ENCODE measurements at regions not wholly inside any gene's neighbourhood (a gene's known extent, or its start where the extent isn't known, plus 50 kb on each side); places are given as distances from the start of the nearest gene placed in this dataset.

- BruUV-seq (replicated peaks): no TSS peak
- Histone ChIP-seq H3K9ac (ENCODE audit: control insufficient read depth, insufficient read depth, low read length) (no peak overlapping the region), H3K4me2 (ENCODE audit: control insufficient read depth, insufficient read depth) (no peak overlapping the region), H3K4me3 (no peak overlapping the region), H3K27ac (ENCODE audit: control insufficient read depth, insufficient read depth) (no peak overlapping the region), H3K27me3 (replicated peaks in 1 of 2; ENCODE audit: control insufficient read depth in 2 of 2, insufficient read depth in 2 of 2, low read length in 1 of 2) (no peaks in the 10 kb centered on the region), H4K20me1 (ENCODE audit: control insufficient read depth, insufficient read depth) (no peaks in the 10 kb centered on the region), H3K4me1 (ENCODE audit: control insufficient read depth, insufficient read depth, low read length) (no peaks in the 10 kb centered on the region), H2AFZ (ENCODE audit: control insufficient read depth, low read depth, low read length) (no peak overlapping the region), H3K36me3 (ENCODE audit: control insufficient read depth in 2 of 2, insufficient read depth in 2 of 2, low read length in 1 of 2) (no peaks in the 10 kb centered on the region), H3K9me3 (replicated peaks; ENCODE audit: control insufficient read depth, insufficient read depth, low read length) (no peaks in the 10 kb centered on the region; the same call in 2 of the 3 replicates), H3K79me2 (ENCODE audit: control insufficient read depth, insufficient read depth, low read length) (no peaks in the 10 kb centered on the region)
- in situ Hi-C loops (cut with MboI) (no loop called here), intact Hi-C loops (cut with micrococcal nuclease; ENCODE audit: unreplicated experiment) (no loop called here)
- ChIA-PET POLR2A (no interaction called here), CTCF (no interaction called here), RAD21 (ENCODE audit: unreplicated experiment) (no interaction called here), SMC1A (ENCODE audit: uncharacterized antibody, unreplicated experiment) (no interaction called here)
- ATAC-seq (no peak), DNase-seq (ENCODE audit: low read depth, low spot score) (no peak), FAIRE-seq (no peak)
- no peak for TF ChIP-seq CTCF (IDR thresholded peaks at IDR 0.05 in 2 of 3, conservative IDR thresholded peaks at IDR 0.05 in 1 of 3; ENCODE audit: control insufficient read depth in 2 of 3, extremely low read depth in 1 of 3, insufficient read depth in 1 of 3, low read depth in 3 of 3, low read length in 3 of 3)
- no peak for TF ChIP-seq ZZZ3 (IDR thresholded peaks at IDR 0.05; ENCODE audit: control insufficient read depth, insufficient read length, low read depth)
- TF ChIP-seq PML (IDR thresholded peaks at IDR 0.05; ENCODE audit: low read length): no peak
- TF ChIP-seq GATAD2B (conservative IDR thresholded peaks at IDR 0.05; ENCODE audit: low read depth): no peak
- WGBS (ENCODE audit: insufficient coverage, insufficient replicate concordance, low lambda C conversion rate, missing lambda C conversion rate): 36% methylated on average over 6 of the region's 6 CpGs
These were observed 1644.8 kb upstream of the PCDH7 start for GRCh38 chr4:29075366-29075765.

- no peak for FAIRE-seq
- ChIA-PET POLR2A (no interaction called here), CTCF (interaction anchor here (1.0 kb wide), 1 partner anchor 9 kb away, joined by 3 read pairs; no protein-coding TSS in a partner anchor), SMC1A (ENCODE audit: uncharacterized antibody, unreplicated experiment) (interaction anchor here (1.3 kb wide), 1 partner anchor 12 kb away, joined by 3 read pairs; no protein-coding TSS in a partner anchor), RAD21 (ENCODE audit: unreplicated experiment) (no interaction called here)
- Histone ChIP-seq H2AFZ (ENCODE audit: control insufficient read depth, low read depth, low read length) (no peak overlapping the region), H4K20me1 (ENCODE audit: control insufficient read depth, insufficient read depth) (no peaks in the 10 kb centered on the region), H3K27me3 (replicated peaks in 1 of 2; ENCODE audit: control insufficient read depth in 2 of 2, insufficient read depth in 2 of 2, low read length in 1 of 2) (no peaks in the 10 kb centered on the region), H3K79me2 (ENCODE audit: control insufficient read depth, insufficient read depth, low read length) (no peaks in the 10 kb centered on the region), H3K4me1 (ENCODE audit: control insufficient read depth, insufficient read depth, low read length) (no peaks in the 10 kb centered on the region), H3K36me3 (ENCODE audit: control insufficient read depth in 2 of 2, insufficient read depth in 2 of 2, low read length in 1 of 2) (no peaks in the 10 kb centered on the region), H3K27ac (ENCODE audit: control insufficient read depth, insufficient read depth) (no peak overlapping the region), H3K4me3 (no peak overlapping the region), H3K9ac (ENCODE audit: control insufficient read depth, insufficient read depth, low read length) (no peak overlapping the region), H3K4me2 (ENCODE audit: control insufficient read depth, insufficient read depth) (no peak overlapping the region), H3K9me3 (replicated peaks; ENCODE audit: control insufficient read depth, insufficient read depth, low read length) (no peaks in the 10 kb centered on the region)
- DNase-seq (ENCODE audit: low read depth, low spot score): no peak
- no peak for ATAC-seq
- no peak for TF ChIP-seq MLLT1 (IDR thresholded peaks at IDR 0.05)
- intact Hi-C loops (cut with micrococcal nuclease; ENCODE audit: unreplicated experiment) (no loop called here), in situ Hi-C loops (cut with MboI) (no loop called here)
- BruUV-seq (replicated peaks): no TSS peak
- 10% methylated on average over 2 of the region's 2 CpGs for WGBS (ENCODE audit: insufficient coverage, insufficient replicate concordance, low lambda C conversion rate, missing lambda C conversion rate)
These were observed 1640.9 kb upstream of the PCDH7 start for GRCh38 chr4:29079260-29079659.

All from GM12878 (cell line).